Right kidney (tissue), 1 donor: ENCODE measurements at regions not wholly inside any gene's neighbourhood (a gene's known extent, or its start where the extent isn't known, plus 50 kb on each side); places are given as distances from the start of the nearest gene placed in this dataset.
"Not testable (repeated sequence)": the region's sequence is repeated elsewhere in the genome, so short reads cannot be mapped to it uniquely, and the experiment has no call there.

Experiments used
- DNase-seq: peaks from one replicate; pipeline ENCODE4 v3.0.0-alpha.2; 2016

DNA sequence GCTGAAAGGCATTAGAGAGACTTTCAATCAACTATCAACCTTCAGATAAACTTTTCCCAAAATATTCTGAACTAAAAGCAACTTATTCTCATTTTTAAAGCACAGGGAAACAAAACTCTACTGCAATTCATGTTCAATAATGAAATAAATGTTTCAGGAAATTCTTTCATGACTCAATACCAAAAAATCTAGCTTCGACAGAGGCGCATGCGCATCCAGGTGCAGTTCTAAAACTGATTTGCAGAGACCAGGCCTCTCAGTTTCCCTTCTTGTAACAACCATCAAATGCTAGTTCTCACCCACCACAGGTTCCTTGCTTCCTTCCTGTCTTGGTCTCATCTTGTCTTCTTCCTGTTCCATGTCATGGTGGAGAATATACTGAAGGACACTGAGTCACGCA, 55.3 kb upstream of the NRBF2 start:
- no peak for DNase-seq

DNA sequence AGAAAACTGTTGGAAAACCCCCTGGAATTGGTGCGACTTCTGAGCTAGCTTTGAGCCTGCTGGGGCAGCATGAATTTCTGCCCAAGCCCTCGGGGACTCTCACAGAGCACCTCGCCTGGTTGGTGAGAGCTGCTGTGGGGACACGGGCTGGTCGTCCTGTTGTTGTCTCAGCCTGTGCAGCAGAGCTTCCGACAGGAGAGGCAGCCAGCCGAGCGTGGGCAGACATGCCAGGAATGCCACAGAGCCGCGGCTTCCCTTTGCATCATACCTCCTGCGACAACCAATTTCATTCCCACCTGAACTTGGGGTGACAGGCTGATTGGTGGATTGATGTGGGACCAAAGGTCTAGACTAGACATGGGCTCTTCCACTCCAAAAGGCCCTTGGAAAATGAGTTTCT, 60.2 kb upstream of the NRBF2 start:
- no peak for DNase-seq

- DNase-seq, result no peak
These were observed 62.0 kb upstream of the NRBF2 start for GRCh38 chr10:63071145-63071544.

GRCh38 chr10:63069318-63069717, 63.8 kb upstream of the NRBF2 start:
- DNase-seq, result no peak

DNA sequence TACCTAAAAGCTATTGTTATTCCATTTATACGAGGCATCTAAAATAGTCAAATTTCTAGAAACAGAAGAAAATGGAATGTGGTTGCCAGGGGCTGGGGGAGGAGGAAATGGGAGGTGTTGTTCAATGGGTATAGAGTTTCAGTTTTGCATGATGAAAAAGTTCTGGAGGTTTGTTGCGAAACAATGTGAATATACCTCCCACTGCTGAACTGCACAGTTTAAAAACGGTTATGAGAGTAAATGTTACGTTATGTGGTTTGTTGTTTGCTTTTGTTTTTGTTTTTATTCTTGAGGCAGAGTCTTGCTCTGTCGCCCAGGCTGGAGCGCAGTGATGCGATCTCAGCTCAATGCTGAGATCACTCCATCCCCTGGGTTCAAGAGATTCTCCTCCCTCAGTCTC, 64.9 kb upstream of the NRBF2 start:
- DNase-seq, result no peak

- no peak for DNase-seq
These were observed 66.5 kb upstream of the NRBF2 start for GRCh38 chr10:63066606-63067005.

- no peak for DNase-seq
These were observed 68.4 kb upstream of the NRBF2 start for GRCh38 chr10:63064706-63065105.

DNA sequence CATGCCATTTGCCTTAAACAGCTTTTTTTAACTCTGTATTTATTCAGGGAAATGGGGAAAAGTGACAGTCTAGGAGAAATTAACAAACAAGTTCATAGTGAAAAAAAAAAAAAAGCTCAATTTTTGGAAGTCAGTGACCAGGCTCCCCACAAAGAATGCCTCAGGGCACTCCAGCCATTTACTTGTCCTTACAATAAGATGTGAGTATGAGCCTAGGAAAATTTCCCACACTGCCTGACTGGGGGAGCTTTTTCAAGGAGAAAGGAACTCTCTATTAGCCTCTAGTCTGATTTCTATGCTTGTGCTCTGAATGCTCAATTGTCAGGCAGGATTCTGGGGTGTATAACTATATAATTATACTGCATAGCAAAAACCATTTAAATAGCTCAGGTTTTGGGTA, 74.9 kb upstream of the NRBF2 start:
- no peak for DNase-seq

GRCh38 chr10:63057509-63057908, 75.6 kb upstream of the NRBF2 start:
- DNase-seq, result no peak

GRCh38 chr10:63055705-63056104, 77.4 kb upstream of the NRBF2 start:
- no peak for DNase-seq

GRCh38 chr10:63054889-63055611, 78.1 kb upstream of the NRBF2 start:
- no peak for DNase-seq

- no peak for DNase-seq
These were observed 81.0 kb upstream of the NRBF2 start for GRCh38 chr10:63052083-63052482.

- no peak for DNase-seq
These were observed 90.9 kb upstream of the NRBF2 start for GRCh38 chr10:63042256-63042655.

- DNase-seq, result not testable (repeated sequence)
These were observed 99.4 kb upstream of the NRBF2 start for GRCh38 chr10:63033616-63034185.

DNA sequence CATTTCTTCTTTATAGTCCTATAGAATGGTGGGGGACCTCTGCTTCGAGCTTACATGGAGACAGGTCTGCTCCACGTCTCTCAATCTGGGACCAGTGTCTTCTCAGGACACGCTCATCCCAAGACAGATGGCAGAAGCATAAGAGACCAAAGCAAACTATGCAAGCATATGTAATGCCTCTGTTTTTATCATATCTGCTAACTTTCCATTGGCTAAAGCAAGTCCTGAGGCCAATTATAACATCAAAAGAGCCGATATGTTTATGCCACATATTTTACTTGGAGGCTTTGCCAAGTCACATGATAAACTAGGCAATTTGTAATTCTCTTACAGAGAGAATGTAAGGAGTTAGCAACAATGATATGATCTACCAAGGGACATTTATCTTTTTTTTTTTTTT, 102.6 kb upstream of the NRBF2 start:
- no peak for DNase-seq

GRCh38 chr10:63027531-63027930, 105.6 kb upstream of the NRBF2 start:
- DNase-seq, result no peak

DNA sequence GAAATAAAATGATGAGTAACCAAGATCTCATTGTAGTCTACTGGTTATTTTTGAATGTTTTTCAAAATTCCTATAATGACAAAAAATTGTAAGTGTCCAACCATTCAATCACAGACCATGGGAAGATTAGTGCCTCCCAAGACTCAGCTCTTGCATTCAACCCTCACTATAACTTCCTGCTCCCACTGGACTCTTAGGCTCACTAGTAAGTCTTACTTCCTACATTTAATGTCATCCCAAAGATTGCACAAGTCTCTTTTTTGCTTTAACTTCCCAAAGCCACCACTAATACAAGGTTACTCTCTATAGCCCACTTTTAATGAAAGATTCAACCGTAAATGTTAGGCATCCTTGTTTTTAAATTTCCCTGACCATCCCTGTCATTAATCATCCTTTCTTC, 111.9 kb upstream of the NRBF2 start:
- no peak for DNase-seq

GRCh38 chr10:63013755-63014154, 119.4 kb upstream of the NRBF2 start:
- DNase-seq, result no peak

- DNase-seq, result no peak
These were observed 120.5 kb upstream of the NRBF2 start for GRCh38 chr10:63012623-63013022.

DNA sequence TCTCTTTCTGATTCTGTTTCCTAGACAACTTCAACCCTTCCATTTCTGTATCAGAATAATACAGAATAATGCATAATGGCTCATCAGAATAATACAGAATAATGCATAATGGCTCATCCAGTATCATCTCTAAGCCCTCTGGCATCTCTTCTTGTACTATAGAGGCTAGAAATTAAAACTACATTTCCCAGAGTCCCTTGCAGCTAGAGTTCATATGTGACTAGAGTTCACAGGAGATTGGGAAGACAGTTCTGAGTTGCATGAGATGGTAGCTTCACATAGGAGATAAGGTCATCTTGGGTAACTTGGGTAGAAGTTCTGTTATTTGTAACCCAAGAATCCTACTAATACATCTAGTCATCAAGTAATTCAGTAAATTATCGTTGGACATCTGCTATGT, 122.9 kb upstream of the NRBF2 start:
- DNase-seq, result no peak

DNA sequence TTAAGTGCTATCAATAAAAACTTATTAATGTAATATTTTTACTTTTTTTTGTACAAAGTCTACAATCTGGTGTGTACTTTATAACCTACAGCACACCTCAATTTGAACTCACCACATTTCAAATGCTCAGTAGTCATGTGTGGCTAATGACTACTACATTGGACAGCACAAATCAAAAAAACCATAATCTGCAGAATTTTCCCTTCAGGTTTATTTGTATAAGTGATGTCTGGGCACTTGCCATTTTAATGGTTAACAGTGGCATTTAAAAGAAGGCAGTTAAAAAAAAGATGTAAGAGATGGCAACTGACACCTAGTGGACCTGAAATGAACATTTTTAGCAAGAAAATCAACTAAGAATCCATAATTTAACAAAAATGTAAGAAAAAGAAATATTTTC, 124.6 kb upstream of the NRBF2 start:
- no peak for DNase-seq

DNA sequence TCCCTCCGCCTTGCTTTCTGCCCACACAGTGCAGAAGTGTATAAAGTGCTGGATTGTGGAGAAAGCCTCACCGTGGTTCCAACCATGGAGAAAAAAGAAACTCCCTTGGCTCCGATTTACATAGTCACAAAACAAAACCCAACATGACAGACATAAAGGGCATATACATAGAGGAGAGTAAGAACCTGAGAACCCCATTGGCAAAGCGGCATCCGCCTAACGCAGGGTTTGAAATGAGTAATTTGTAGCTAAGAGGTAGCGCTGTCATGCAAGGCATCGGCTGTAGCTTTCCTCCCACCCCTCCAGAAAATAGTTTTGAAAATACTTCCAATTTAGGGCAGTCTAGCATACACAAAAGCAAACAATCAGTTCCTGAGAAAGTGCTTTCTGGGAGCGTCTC, 126.0 kb upstream of the NRBF2 start:
- no peak for DNase-seq

DNA sequence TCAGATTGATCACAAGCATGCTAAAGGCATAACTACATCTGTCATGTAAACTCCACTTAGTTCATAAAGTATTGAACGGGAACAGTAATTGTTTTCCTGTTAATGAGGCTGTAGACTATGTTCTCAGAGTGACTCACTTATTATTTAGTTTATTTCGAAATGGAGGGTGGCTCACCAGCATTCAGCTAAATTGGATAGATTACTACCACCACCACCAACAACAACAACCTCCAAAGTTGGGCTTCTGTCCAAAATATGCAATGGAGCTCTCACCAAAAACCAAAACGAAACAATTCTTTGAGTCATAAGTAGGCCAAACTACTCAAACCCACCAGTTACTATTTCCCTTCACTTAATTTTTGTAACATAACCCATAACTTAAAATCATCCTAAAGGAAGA, 127.9 kb upstream of the NRBF2 start:
- DNase-seq, result no peak

DNA sequence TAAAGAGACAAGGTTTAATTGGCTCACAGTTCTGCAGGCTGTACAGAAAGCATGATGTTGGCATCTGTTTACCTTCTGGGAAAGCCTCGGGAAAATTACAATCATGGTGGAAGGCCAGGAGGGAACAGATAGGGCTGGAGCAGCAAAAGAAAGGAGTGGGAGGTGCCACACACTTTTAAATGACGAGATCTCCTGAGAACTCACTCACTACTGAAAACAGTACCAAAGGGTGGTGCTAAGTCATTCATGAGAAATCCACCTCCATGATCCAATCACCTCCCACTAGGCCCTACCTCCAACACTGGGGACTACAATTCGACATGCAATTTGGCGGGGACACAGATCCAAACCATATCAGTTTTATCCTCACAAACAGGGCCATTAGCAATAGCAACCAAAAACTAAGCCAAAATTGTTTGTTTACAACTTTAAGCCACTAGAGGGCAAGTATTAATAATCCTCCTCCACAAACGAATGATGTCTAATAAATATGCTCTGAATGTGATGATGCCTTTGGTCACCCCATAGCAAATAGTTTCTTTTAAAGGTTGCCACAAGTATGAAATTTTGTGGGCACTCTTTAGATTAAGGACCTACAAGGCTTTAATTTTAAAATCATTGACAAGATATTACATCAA, 129.2 kb upstream of the NRBF2 start:
- no peak for DNase-seq
